Heart left ventricle (tissue), 13 donors: ENCODE measurements at regions not wholly inside any gene's neighbourhood (a gene's known extent, or its start where the extent isn't known, plus 50 kb on each side); places are given as distances from the start of the nearest gene placed in this dataset.

ENCODE experiments used
- POLR2A ChIP-seq, 2 donors: fragments of 450-650 bp; IDR thresholded peaks; one replicate each; pipeline ENCODE4 v1.6.1; 2017; ENCODE audit warnings: antibody characterized with exemption in 2 of 2, mild to moderate bottlenecking in 2 of 2, moderate library complexity in 2 of 2
- TF ChIP-seq, protein P1 (sequence below), 12 donors: fragments of 200-600 bp; sonication (generic) in 4 of 12; IDR thresholded peaks; one replicate each; pipeline versions ENCODE4 v1.5.0 to v1.8.0; 2018 to 2022; ENCODE audit warnings: antibody characterized with exemption in 12 of 12, mild to moderate bottlenecking in 5 of 12
- donor health status: ischemic (EF 13 %, LVEDD 7.1; RV severe dilation, severe dysfunction).
- donor health status: DM: no; HTN: yes; CAD: no.
- donor health status: DM: no; HTN: no; CAD: no.
- donor health status: ischemic (EF 25% LVEDD 6.9; RV normal size, moderate dysfunction).
- donor health status: ischemic (EF 25% LVEDD 5.7; RV mildly dilated, moderate dysfunction).
- donor health status: ischemic (EF 35%, LVEDD 5.7; RV mildly dilated, moderate dysfunction).
- donor health status: nonischemic (EF 11% LVEDD 7.7; RV severe dilation, severe dysfunction).
- donor health status: DM: yes; HTN: yes; CAD: no.
- donor health status: PGD.
- donor health status: ischemic (EF 29% LVEDD 5.4; RV normal size, mild dysfunction).
- donor health status: nonischemic (EF 23%, LVEDD 6.1; RV moderate dilation, normal function).

DNA sequence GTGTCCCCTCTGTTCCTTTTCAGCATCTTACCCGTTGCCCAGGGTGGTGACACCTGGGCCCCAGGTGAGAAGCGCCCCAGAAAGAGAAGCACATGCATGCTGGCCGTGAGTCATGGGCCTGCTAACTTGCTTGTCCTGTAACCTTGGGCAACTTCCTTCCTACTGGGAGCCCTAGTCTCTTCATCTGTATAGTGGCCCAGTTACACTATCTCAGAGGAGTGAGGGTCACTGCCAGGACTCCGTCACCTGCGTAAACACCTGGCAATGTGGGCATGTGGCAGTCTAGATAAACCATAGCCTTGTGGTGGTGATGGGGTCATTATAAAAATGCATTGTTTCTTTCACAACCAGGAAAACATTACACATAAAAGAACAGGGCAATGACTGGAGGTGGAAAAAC lies 125.2 kb downstream of the SLC25A47 start:
- TF ChIP-seq, protein P1, sequence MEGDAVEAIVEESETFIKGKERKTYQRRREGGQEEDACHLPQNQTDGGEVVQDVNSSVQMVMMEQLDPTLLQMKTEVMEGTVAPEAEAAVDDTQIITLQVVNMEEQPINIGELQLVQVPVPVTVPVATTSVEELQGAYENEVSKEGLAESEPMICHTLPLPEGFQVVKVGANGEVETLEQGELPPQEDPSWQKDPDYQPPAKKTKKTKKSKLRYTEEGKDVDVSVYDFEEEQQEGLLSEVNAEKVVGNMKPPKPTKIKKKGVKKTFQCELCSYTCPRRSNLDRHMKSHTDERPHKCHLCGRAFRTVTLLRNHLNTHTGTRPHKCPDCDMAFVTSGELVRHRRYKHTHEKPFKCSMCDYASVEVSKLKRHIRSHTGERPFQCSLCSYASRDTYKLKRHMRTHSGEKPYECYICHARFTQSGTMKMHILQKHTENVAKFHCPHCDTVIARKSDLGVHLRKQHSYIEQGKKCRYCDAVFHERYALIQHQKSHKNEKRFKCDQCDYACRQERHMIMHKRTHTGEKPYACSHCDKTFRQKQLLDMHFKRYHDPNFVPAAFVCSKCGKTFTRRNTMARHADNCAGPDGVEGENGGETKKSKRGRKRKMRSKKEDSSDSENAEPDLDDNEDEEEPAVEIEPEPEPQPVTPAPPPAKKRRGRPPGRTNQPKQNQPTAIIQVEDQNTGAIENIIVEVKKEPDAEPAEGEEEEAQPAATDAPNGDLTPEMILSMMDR (IDR thresholded peaks at IDR 0.05) = no peak
- TF ChIP-seq POLR2A (IDR thresholded peaks at IDR 0.05) = no peak
